ENCODE measurements at regions not wholly inside any gene's neighbourhood (a gene's known extent, or its start where the extent isn't known, plus 50 kb on each side); places are given as distances from the start of the nearest gene placed in this dataset.

- Histone ChIP-seq H3K4me3 (ENCODE audit: insufficient read depth, low read depth, low read length) (no peak overlapping the region), H3K27me3 (ENCODE audit: control insufficient read depth, insufficient read depth, low read length) (no peaks in the 10 kb centered on the region), H4K91ac (ENCODE audit: insufficient read depth, low read depth, low read length) (no peak overlapping the region), H2AK9ac (replicated peaks; ENCODE audit: low read depth, low read length, poor library complexity) (no peak overlapping the region), H4K20me1 (ENCODE audit: insufficient read depth, low read length) (no peaks in the 10 kb centered on the region), H2AFZ (replicated peaks; ENCODE audit: low read length, poor library complexity) (no peak overlapping the region), H2BK5ac (ENCODE audit: low read depth, low read length, poor library complexity, severe bottlenecking) (no peak overlapping the region), H2BK120ac (ENCODE audit: low read depth, low read length) (no peak overlapping the region), H3K4ac (ENCODE audit: low read depth, low read length) (no peak overlapping the region), H3K4me1 (ENCODE audit: control insufficient read depth, insufficient read depth, low read length) (no peaks in the 10 kb centered on the region), H3K4me2 (ENCODE audit: low read depth, low read length) (no peak overlapping the region), H3K23ac (ENCODE audit: low read depth, low read length) (no peak overlapping the region), H3K36me3 (ENCODE audit: control insufficient read depth, insufficient read depth, low read length) (no peaks in the 10 kb centered on the region), H2BK20ac (ENCODE audit: low read depth, low read length) (no peak overlapping the region), H3K9me3 (ENCODE audit: control insufficient read depth, insufficient read depth, low read length) (no peaks in the 10 kb centered on the region), H3K14ac (replicated peaks; ENCODE audit: low read depth, low read length) (no peak overlapping the region), H3K9me1 (ENCODE audit: insufficient read depth, low read length) (no peaks in the 10 kb centered on the region), H3K27ac (ENCODE audit: insufficient read depth, low read length) (no peak overlapping the region), H3K9ac (ENCODE audit: low read depth, low read length) (no peak overlapping the region), H3K18ac (ENCODE audit: low read depth, low read length) (no peak overlapping the region), H4K5ac (ENCODE audit: low read depth, low read length) (no peak overlapping the region), H4K8ac (ENCODE audit: low read depth in 2 of 2, low read length in 2 of 2) (no peak overlapping the region), H3K56ac (ENCODE audit: extremely low read depth, insufficient read depth, low read length) (no peak overlapping the region), H2AK5ac (ENCODE audit: low read depth, low read length) (no peak overlapping the region), H2BK15ac (ENCODE audit: low read depth, low read length) (no peak overlapping the region), H3K79me1 (ENCODE audit: low read depth in 1 of 2, low read length in 2 of 2) (no peaks in the 10 kb centered on the region)
- WGBS, 2 experiments (ENCODE audit: extremely low coverage in 2 of 2, insufficient read length in 1 of 2), result no CpG with 5 or more reads among the region's 3 CpGs
- ChIA-PET POLR2A (ENCODE audit: unreplicated experiment) (no interaction called here), CTCF (no interaction called here)
- TF ChIP-seq SMC3 (IDR thresholded peaks at IDR 0.05; ENCODE audit: low read depth, low read length) (no peak), FOS (IDR thresholded peaks at IDR 0.05; ENCODE audit: low read depth, low read length) (no peak), RAD21 (IDR thresholded peaks at IDR 0.05; ENCODE audit: low read length) (no peak), MXI1 (IDR thresholded peaks at IDR 0.05; ENCODE audit: borderline replicate concordance, low read depth, low read length) (no peak), CTCF (conservative IDR thresholded peaks at IDR 0.05; ENCODE audit: low read depth, low read length) (no peak), BHLHE40 (IDR thresholded peaks at IDR 0.05; ENCODE audit: low read depth, low read length) (no peak), ELK1 (IDR thresholded peaks at IDR 0.05; ENCODE audit: borderline replicate concordance, low read depth, low read length) (no peak), POLR2A (IDR thresholded peaks at IDR 0.05; ENCODE audit: low read depth, low read length) (no peak), RFX5 (IDR thresholded peaks at IDR 0.05; ENCODE audit: low read depth, low read length) (no peak), NFE2L2 (IDR thresholded peaks at IDR 0.05; ENCODE audit: low read depth, low read length) (no peak), MAZ (IDR thresholded peaks at IDR 0.05; ENCODE audit: borderline replicate concordance, low read depth, low read length) (no peak), CEBPB (IDR thresholded peaks at IDR 0.05; ENCODE audit: low read depth, low read length) (no peak), USF2 (IDR thresholded peaks at IDR 0.05; ENCODE audit: low read depth, low read length) (no peak), RCOR1 (IDR thresholded peaks at IDR 0.05; ENCODE audit: insufficient replicate concordance, low read length) (no peak), MAFK (IDR thresholded peaks at IDR 0.05; ENCODE audit: low read depth, low read length) (no peak)
- dilution Hi-C loops (cut with HindIII; ENCODE audit: low sequenced_read_pairs, unreplicated experiment), result no loop called here
- no peak for DNase-seq
- no peak for ATAC-seq (ENCODE audit: low read depth)
- intact Hi-C loops (cut with micrococcal nuclease), result loop anchor here (10.0 kb wide), 1 partner anchor 339 kb away; no protein-coding TSS in a partner anchor
- BruUV-seq (replicated peaks), result no TSS peak
- in situ Hi-C loops (cut with MboI; ENCODE audit: low sequenced_read_pairs), result no loop called here
Measured at GRCh38 chr10:59124187-59124586, 52.3 kb upstream of the PHYHIPL start.
